Stimulated activated CD8-positive, alpha-beta memory T cell treated with anti-CD3 and anti-CD28 coated beads, Interleukin-15, amount 100 ng/mL, for 48 hours (primary cell): ENCODE measurements at regions not wholly inside any gene's neighbourhood (a gene's known extent, or its start where the extent isn't known, plus 50 kb on each side); places are given as distances from the start of the nearest gene placed in this dataset.

Source experiments
- DNase-seq, 2 donors: peaks; one replicate each; pipeline ENCODE4 v3.0.0-alpha.2; 2020; ENCODE audit warnings: low read depth in 2 of 2

GRCh38 chr3:105170423-105170822 is 196.3 kb upstream of the ALCAM start:
- DNase-seq: no peak

DNA sequence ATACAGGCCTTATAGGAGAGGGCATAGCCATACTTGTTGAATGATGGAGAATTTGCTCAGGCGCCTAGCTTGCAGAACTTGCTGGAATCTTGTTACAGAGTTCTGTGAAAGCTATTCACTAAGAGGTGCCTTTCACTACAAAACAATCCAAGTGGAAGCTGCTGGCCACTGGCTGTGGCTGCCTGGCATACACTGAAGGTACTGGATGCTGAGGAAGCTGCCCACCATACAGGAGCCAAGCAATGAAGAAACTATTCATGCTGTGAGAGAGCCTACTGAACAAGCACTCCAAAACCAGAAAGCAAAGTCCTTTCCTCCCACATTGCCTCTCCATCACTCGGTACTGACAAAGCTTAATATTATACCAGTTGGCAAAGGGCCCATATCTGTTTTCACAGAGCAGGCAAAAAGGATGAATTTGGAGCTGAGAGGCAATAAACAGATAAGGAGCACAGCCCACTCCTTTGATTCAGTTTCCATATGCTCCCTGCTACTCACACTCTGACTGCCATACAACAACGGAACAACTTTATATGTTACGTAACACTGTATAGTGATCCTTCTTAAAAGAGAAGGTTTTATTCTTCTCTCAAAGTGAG is 192.6 kb upstream of the ALCAM start:
- DNase-seq: no peak

DNA sequence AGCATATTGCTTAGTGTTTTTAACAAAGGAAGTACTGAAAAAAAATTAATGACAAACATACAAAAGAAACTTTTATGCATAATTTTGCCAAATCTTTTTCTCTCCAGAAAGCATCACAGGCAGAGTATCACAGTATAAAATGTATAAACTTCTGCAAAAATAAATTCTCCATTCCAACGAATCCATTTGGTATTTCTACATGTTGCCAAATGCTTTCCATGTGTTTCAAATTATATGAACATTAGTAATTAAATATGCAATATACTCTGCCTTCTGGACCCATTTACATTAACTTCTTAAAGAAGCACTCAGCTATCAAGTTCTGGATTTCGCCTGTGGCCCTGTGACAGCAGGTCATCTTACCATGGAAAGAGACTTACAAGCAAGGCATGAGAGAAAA is 189.1 kb upstream of the ALCAM start:
- DNase-seq: no peak

DNA sequence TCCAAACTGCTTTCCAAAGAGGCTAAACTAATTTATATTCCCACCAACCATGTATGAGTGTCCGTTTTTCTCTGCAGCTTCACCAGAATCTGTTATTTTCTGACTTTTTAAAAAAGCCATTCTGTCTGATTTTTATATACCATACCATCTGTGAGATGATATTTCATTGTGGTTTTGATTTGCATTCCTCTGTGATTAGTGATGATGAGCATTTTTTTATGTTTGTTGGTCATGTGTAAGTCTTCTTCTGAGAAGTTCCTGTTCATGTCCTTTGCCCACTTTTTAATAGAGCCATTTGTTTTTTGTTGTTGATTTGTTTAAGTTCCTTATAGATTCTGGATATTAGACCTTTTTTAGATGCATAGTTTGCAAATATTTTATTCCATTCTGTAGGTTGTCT is 179.4 kb upstream of the ALCAM start:
- no peak for DNase-seq

GRCh38 chr3:105195260-105195659 is 171.4 kb upstream of the ALCAM start:
- DNase-seq: no peak

DNA sequence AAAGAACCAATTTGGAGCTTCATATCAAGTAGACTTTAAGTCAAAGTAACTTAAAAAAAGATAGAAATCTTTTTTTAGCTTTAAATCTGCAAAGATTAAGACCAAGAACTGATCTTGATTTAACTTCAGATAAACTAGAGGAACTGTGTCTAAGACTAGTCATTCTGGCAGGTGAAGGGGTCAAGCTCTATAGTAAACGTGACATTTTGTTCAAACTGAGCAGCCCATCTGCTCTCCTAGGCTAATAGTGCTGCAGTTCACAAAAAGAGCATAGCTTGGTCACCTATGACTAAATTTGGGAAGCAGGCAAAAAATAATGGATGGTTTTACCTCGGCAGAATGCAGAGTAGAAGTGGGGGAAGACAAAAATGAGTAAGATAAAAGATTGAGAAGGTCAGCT is 168.8 kb upstream of the ALCAM start:
- DNase-seq: no peak

DNA sequence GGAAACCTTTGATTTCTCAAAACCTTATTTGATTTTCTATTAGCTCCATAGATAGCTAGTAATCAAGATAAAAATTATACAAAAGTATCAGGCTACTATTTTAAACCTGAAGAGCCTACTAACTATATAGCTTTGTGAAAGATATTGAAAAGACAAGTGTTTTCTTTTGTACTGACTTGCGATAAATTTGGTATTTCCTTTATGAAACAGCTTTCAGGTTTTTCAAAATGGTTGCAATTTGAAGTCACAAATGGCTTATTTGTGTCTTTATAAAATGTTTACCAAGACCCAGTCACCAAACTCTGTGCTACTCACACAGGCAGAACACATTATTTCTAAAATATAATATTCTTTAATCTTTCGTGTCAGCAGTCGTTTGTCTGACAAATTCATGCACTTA is 167.5 kb upstream of the ALCAM start:
- no peak for DNase-seq

- no peak for DNase-seq
Observed at GRCh38 chr3:105210141-105210540, 156.6 kb upstream of the ALCAM start.

DNA sequence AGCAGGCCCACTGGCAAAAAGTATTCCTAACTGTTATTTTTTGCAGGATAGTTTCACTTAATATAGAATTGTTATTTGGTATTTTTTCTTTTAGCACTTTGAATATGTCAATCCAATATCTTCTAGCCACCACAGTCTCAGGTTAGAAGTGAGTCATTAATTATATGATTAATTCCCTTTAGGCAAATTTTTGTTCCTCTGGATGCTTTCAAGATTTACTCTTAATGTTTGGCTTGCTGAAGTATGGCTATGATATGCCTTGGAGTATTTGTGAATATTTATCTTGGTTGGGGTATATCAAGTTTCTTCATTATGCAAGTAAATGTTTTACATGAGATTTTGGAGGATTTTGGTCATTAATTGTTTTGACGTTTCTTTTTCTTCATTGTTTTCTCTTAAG is 152.1 kb upstream of the ALCAM start:
- DNase-seq: no peak

GRCh38 chr3:105222568-105223093 is 144.1 kb upstream of the ALCAM start:
- no peak for DNase-seq

DNA sequence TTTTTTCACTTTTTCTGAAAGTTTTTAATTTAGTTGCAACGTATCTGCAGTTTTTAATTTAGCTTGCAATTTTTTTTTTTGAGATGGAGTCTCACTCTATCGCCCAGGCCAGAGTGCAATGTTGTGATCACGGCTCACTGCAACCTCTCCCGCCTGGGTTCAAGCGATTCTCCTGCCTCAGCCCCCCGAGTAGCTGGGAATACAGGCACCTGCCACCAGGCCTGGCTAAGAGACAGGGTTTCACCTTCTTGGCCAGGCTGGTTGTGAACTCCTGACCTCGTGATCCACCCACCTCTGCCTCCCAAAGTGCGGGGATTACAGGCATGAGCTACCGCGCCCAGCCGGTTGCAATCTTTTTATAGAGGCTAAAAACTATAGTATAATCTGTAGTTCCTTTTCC is 142.9 kb upstream of the ALCAM start:
- DNase-seq: no peak

DNA sequence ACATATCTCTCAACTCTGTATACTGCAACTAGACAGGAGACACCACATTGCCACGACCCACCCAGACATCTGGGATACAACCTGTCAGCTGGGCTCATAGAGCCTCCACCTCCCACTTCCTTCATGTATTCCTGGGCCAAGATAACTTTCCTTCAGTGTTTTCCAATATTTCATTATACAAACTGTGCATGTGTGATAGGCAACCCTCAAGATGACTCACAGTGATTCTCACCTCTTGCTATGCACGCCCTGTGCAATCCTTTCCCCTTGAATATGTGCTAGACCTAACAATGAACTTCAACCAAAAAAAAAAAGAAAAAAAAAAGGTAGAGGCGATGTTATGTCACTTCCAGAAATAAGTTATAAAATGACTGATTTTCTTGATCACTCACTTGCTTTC is 138.0 kb upstream of the ALCAM start:
- no peak for DNase-seq

DNA sequence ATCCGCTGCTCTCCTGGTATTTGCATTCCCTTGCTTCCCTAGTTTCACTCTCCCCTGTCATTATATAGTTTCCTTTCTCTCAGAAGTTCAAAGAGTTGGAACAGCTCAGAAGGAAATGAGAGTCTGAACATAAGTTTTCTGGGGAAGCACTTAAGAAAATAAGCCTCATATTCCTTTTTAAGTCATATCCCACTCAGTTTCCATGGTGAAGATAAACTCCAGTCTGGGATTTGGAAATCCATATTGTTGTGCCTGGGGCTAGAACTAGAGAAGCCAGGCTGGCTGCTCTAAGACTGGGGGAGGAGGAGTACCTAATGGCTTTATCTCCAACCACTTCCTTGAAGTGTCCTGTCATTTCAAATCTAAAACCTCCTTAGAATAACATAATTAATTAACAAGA is 134.2 kb upstream of the ALCAM start:
- DNase-seq: no peak

DNA sequence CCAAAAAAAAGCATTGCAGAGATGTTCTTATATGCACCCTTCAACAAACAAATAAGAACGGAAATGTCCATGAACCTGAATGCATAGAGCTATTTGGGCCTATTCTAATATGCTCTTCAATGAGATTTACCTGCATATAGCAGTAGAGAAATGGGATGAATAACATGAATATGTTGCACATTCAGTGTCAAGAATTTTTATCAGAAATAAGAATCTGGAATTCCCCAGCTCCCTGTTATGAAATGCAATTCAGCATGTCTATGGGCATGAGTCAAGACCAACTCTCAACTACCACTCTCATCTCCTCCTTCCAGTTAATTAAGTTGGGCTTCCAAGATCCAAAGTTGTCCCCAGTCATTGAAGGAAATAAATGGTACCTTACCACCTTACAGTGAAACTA is 133.7 kb upstream of the ALCAM start:
- no peak for DNase-seq

DNA sequence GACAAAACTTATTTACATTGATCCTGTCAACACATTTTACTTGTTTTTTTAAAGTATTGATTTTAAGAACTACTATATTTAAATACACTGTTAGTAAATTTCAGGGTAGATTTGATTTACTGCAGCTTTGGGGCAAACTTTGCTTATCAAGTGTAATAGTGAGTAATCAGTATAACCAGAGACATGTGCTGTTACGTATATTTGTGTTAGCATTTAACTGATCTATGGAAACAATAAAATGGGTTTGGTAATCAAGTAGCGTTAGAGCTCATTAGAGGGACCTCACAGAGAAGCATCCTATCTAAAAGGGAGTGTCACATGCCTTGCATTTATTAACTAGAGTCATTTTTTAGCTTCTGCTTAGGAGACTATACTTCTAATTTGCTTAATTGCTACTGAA is 131.5 kb upstream of the ALCAM start:
- no peak for DNase-seq

- DNase-seq: no peak
Observed at GRCh38 chr3:105235785-105236184, 130.9 kb upstream of the ALCAM start.

GRCh38 chr3:105238367-105238766 is 128.3 kb upstream of the ALCAM start:
- DNase-seq: no peak

DNA sequence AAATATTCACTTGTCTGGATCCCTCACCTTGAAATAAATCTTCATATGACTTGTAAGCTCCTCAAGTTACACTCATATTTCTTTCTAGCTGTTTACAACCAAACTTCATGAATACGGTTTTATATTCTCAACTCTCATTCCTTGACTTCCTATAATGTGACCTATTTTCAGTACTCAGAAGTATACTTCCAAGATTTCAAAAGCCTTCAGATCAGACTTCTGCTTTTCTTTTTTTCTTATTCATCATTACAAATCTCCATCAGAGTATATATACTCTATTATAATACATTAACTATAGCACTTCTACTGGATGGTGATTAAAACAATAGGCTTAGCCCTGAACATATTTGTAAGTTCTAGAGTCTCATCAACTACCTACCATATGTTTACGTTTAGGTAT is 123.6 kb upstream of the ALCAM start:
- DNase-seq: no peak

GRCh38 chr3:105246536-105246935 is 120.2 kb upstream of the ALCAM start:
- no peak for DNase-seq

- DNase-seq: no peak
Observed at GRCh38 chr3:105253225-105253624, 113.5 kb upstream of the ALCAM start.

DNA sequence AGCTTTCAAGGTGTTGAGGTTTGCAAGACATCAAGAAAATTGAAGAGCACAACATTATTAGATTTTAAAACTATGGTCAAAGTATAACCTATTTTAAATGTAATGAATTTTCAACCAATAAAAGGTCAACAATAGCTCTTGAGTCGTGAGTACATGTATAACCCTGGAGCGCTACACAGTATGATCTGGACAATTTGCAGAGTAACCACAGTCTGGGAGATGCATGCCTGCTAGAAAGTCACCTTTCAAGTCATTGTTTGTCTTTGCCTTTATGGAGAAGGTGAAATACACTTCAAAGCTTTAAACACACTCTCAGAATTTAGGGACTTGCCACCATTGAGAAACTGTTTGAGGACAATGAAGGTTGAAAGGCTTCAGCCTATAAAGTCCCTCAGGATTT is 112.6 kb upstream of the ALCAM start:
- DNase-seq: no peak

DNA sequence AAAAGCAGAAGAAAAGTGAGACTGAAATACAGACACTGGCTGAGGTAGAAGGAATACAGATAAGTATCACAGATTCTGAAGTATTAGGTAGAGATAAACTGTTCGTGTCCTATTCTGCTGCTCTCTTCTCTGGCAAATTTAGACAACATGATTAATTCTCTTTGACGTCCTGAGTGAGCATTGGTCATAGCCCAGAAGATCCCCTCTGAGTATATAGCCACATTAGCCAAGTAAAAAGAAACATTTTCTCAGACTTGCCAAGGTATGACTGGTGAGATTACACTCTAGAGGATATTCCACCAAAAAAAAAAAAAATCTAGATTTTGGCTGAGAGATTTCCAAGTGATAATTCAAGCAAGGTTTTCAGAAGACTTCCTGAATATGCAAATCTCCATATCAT is 111.4 kb upstream of the ALCAM start:
- DNase-seq: no peak

GRCh38 chr3:105259496-105259895 is 107.2 kb upstream of the ALCAM start:
- DNase-seq: no peak

DNA sequence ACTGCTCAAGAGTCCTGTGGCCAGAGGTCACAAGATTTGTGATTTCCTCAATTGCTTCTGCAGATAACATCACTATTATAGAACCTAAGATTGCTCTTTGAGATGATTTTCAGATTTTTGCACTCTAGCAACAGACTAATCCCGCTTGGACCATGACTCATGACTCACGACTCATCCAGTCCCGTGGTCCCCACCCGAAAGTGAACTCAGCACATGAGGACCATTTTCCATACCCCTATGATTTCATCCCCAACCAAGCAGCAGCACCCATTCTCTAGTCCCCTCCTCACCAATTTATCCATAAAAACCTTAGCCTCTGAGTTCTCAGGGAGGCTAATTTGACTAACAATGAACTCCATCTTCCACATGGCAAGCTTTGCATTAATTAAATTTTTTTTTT is 106.3 kb upstream of the ALCAM start:
- DNase-seq: no peak
